ENCODE measurements at regions not wholly inside any gene's neighbourhood (a gene's known extent, or its start where the extent isn't known, plus 50 kb on each side); places are given as distances from the start of the nearest gene placed in this dataset.

- no peak for TF ChIP-seq EZH2 (IDR thresholded peaks at IDR 0.05; ENCODE audit: insufficient read depth, poor library complexity, severe bottlenecking)
- no peak for TF ChIP-seq EZH2phosphoT487 (IDR thresholded peaks at IDR 0.05; ENCODE audit: insufficient read depth, low read depth)
These were observed 1142.8 kb upstream of the SEL1L start for GRCh38 chr14:82676403-82676802.
